Heart right ventricle (tissue), 16 donors: ENCODE measurements at regions not wholly inside any gene's neighbourhood (a gene's known extent, or its start where the extent isn't known, plus 50 kb on each side); places are given as distances from the start of the nearest gene placed in this dataset.

ENCODE experiments used
- ATAC-seq, 8 donors: fragments of 200-7000 bp; cut with Tn5 transposase; one replicate each; pipeline ENCODE4 v1.9.1; 2020; ENCODE audit warnings: mild to moderate bottlenecking in 8 of 8, moderate library complexity in 8 of 8, moderate number of reproducible peaks in 1 of 8
- DNase-seq, 2 donors: peaks; one replicate each; pipeline ENCODE4 v3.0.0-alpha.2; 2020
- H3K27ac ChIP-seq, 10 donors: fragments of 200-600 bp; sonication (generic) in 2 of 10; one replicate each; pipeline versions ENCODE4 v1.5.0 to v1.8.0; 2020 to 2022; ENCODE audit warnings: mild to moderate bottlenecking in 3 of 10
- H3K27me3 ChIP-seq, 7 donors: fragments of 200-600 bp; one replicate each; pipeline ENCODE4 v1.8.0; 2021 to 2022; ENCODE audit warnings: mild to moderate bottlenecking in 2 of 7
- H3K36me3 ChIP-seq, 9 donors: fragments of 200-600 bp; sonication (generic) in 1 of 9; one replicate each; pipeline versions ENCODE4 v1.5.0 to v1.8.0; 2020 to 2022; ENCODE audit warnings: mild to moderate bottlenecking in 2 of 9
- H3K4me1 ChIP-seq, 9 donors: fragments of 200-600 bp; sonication (generic) in 1 of 9; one replicate each; pipeline versions ENCODE4 v1.5.0 to v1.8.0; 2020 to 2022; ENCODE audit warnings: mild to moderate bottlenecking in 4 of 9
- H3K4me3 ChIP-seq, 10 donors: fragments of 200-600 bp; sonication (generic) in 2 of 10; one replicate each; pipeline versions ENCODE4 v1.5.0 to v1.8.0; 2020 to 2022; ENCODE audit warnings: mild to moderate bottlenecking in 7 of 10, moderate library complexity in 2 of 10
- H3K9me3 ChIP-seq, 11 donors: fragments of 200-600 bp in 10 of 11; sonication (generic) in 2 of 11; one replicate each; pipeline versions ENCODE4 v1.5.0 to v1.8.0; 2013 to 2022; ENCODE audit warnings: mild to moderate bottlenecking in 2 of 11, control low read depth in 1 of 11, moderate library complexity in 1 of 11
- CTCF ChIP-seq, 9 donors: fragments of 200-600 bp; sonication (generic) in 2 of 9; IDR thresholded peaks; one replicate each; pipeline versions ENCODE4 v1.5.0 to v1.8.0; 2021 to 2022; ENCODE audit warnings: antibody characterized with exemption in 9 of 9, mild to moderate bottlenecking in 5 of 9, moderate library complexity in 1 of 9
- WGBS, 2 donors: extraction: QIAGEN DNeasy Blood & Tissue Kit; methylation state at CpG; one replicate each; pipeline ENCODE4 v1.1.7; 2013; ENCODE audit warnings: inconsistent platforms in 1 of 2; 5-methylcytosine and 5-hydroxymethylcytosine counted together
- intact Hi-C, 10 donors: fragments of 100-400 bp; cut with DNase I; formaldehyde crosslinking; loops; one replicate each; pipeline versions ENCODE4 v1.11.1 to v1.14.2; 2022
- donor health status: Arrhythmogenic right ventricular cardiomyopathy.
- donor health status: ischemic (EF 13 %, LVEDD 7.1; RV severe dilation, severe dysfunction).
- donor health status: healthy with polysubstance abuse.
- donor health status: DM: no; HTN: yes; CAD: no.
- donor health status: DM: no; HTN: no; CAD: no.
- donor health status: ischemic (EF 25% LVEDD 6.9; RV normal size, moderate dysfunction).
- donor health status: ischemic (EF 25% LVEDD 5.7; RV mildly dilated, moderate dysfunction).
- donor health status: healthy.
- donor health status: DM: yes; HTN: yes; CAD: no.
- donor health status: Ischemic cardiomyopathy.
- donor health status: ischemic (EF 35%, LVEDD 5.7; RV mildly dilated, moderate dysfunction).
- donor health status: nonischemic (EF 11% LVEDD 7.7; RV severe dilation, severe dysfunction).
- donor health status: DM: yes; HTN: yes; CAD: no.
- donor health status: PGD.
- donor health status: ischemic (EF 29% LVEDD 5.4; RV normal size, mild dysfunction).
- donor health status: nonischemic (EF 23%, LVEDD 6.1; RV moderate dilation, normal function).

- H3K27me3 ChIP-seq = peaks cover 0 to 8% (median 0%) of the 10 kb centered on the region in 7 donors
- TF ChIP-seq CTCF (IDR thresholded peaks at IDR 0.05) = no peak
- H3K4me3 ChIP-seq = no peak overlapping the region
- no peaks in the 10 kb centered on the region for H3K9me3 ChIP-seq
- ATAC-seq (no peak), DNase-seq (no peak)
- no peaks in the 10 kb centered on the region for H3K4me1 ChIP-seq
- H3K36me3 ChIP-seq = no peaks in the 10 kb centered on the region
- WGBS, 2 donors = 15 to 22% methylated on average over 1 of the region's 1 CpG
- intact Hi-C loops = no loop called here
- no peak overlapping the region for H3K27ac ChIP-seq
These were observed 49.9 kb upstream of the GIMD1 start for GRCh38 chr4:106418444-106418843.
